Fibroblast of villous mesenchyme (primary cell): ENCODE measurements at regions not wholly inside any gene's neighbourhood (a gene's known extent, or its start where the extent isn't known, plus 50 kb on each side); places are given as distances from the start of the nearest gene placed in this dataset.

ENCODE experiments used
- DNase-seq: peaks from one replicate; pipeline ENCODE4 v3.0.0-alpha.2; 2010; ENCODE audit warnings: low read depth
- H3K4me3 ChIP-seq: 2 replicates; pipeline ENCODE4 v1.5.1; 2011; ENCODE audit warnings: low read depth, mild to moderate bottlenecking, low read length
- CTCF ChIP-seq: IDR thresholded peaks from 2 replicates; pipeline ENCODE4 v1.5.1; 2012; ENCODE audit warnings: low read depth, mild to moderate bottlenecking, low read length; ENCODE audit not compliant: insufficient read depth

GRCh38 chr9:31005086-31005665, 1379.3 kb upstream of the ACO1 start:
- DNase-seq, result no peak
- no peak overlapping the region for H3K4me3 ChIP-seq
- TF ChIP-seq CTCF, result no peak

- no peak for DNase-seq
- H3K4me3 ChIP-seq, result no peak overlapping the region
- TF ChIP-seq CTCF, result no peak
These were observed 1371.1 kb upstream of the ACO1 start for GRCh38 chr9:31013371-31013770.

- no peak for TF ChIP-seq CTCF
- DNase-seq, result no peak
- H3K4me3 ChIP-seq, result no peak overlapping the region
These were observed 1360.6 kb upstream of the ACO1 start for GRCh38 chr9:31023847-31024246.

DNA sequence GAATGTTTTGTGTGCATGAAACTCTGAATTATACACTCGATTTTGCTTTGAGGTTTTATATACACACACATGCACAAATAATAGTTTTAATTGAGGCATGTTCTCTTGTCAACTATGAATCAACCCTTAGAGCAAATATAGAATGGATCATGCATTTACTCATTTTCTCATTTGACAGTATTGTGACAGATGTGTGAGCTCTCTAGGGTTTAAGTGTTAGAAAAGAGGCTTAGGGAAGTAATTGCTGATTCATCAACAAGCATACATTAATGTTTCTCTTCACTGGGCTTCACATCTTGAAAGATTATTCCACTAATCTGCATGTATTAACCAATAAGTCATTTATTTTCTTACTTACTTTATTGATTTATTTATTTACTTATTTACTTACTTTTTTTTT, 1356.8 kb upstream of the ACO1 start:
- TF ChIP-seq CTCF, result no peak
- no peak overlapping the region for H3K4me3 ChIP-seq

GRCh38 chr9:31028137-31028536, 1356.3 kb upstream of the ACO1 start:
- no peak for DNase-seq
- H3K4me3 ChIP-seq, result no peak overlapping the region
- TF ChIP-seq CTCF, result no peak

More for the DNA sequence above, 1356.8 kb upstream of the ACO1 start:
- no peak for DNase-seq

DNA sequence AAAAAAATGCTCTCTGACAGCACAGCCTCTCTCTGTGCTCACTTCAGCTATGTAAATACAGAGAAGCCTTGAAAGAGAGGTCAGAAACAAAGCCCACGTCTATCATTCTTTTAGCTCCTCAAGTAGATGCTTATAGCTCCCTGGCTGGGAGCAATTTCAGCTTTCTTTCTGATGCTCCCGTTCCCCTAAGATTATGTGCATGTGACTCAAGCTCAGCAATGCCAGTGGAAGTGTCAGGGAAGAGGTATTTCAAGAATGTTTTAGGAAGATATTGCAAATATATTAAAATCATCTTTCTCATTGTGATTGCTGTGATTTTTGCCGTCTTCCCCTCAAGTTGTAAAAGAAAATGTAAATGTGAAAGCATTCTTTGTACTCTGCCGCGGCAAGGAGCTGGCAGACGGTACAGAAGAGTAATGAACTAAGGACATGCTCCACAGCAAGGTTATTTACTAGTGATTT, 1353.7 kb upstream of the ACO1 start:
- TF ChIP-seq CTCF, result no peak
- H3K4me3 ChIP-seq, result no peak overlapping the region
- peak; percentile 1 for DNase-seq

DNA sequence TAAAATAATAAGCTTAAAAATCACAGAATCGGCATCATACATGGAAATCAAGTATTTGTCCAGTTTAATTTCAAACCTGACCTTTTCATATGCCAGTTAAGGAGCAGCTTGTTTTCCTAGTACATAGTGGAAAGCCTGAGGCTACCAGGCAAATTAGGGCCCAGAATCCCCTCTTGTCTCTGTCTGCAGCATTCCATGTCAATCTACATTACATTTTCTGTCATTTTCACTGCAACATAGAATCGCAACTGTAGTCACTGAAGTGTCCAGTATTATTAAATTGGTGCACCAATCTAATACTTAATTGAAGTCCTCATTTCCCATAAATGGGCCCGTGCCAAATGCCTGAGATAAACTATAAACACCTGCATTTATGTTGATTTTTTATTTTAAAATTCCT, 1352.2 kb upstream of the ACO1 start:
- H3K4me3 ChIP-seq, result no peak overlapping the region
- TF ChIP-seq CTCF, result no peak
- DNase-seq, result no peak
